Loucy (cell line): ENCODE measurements at regions not wholly inside any gene's neighbourhood (a gene's known extent, or its start where the extent isn't known, plus 50 kb on each side); places are given as distances from the start of the nearest gene placed in this dataset.

Source experiments
- H2AFZ ChIP-seq: fragments of 200-600 bp; sonication (generic); 2 replicates; pipeline ENCODE4 v1.6.0; 2016; ENCODE audit warnings: antibody characterized with exemption, mild to moderate bottlenecking, low read length, moderate library complexity
- H3F3A ChIP-seq: fragments of 200-600 bp; 2 replicates; pipeline ENCODE4 v1.6.0; 2016; ENCODE audit warnings: antibody characterized with exemption, low read depth, mild to moderate bottlenecking
- H3K27me3 ChIP-seq: fragments of 200-600 bp; sonication (generic); 2 replicates; pipeline ENCODE4 v1.6.1; 2014; ENCODE audit warnings: low read length, mild to moderate bottlenecking; ENCODE audit not compliant: insufficient read depth, poor library complexity, severe bottlenecking
- H3K36me3 ChIP-seq: fragments of 200-600 bp; sonication (generic); 2 replicates; pipeline ENCODE4 v1.6.1; 2016; ENCODE audit warnings: low read length; ENCODE audit not compliant: insufficient read depth
- H3K4me1 ChIP-seq: fragments of 200-600 bp; sonication (generic); 2 replicates; pipeline ENCODE4 v1.5.1; 2014; ENCODE audit warnings: low read length, mild to moderate bottlenecking; ENCODE audit not compliant: insufficient read depth, poor library complexity, severe bottlenecking
- H3K4me2 ChIP-seq: fragments of 200-600 bp; sonication (generic); 2 replicates; pipeline ENCODE4 v1.6.0; 2014; ENCODE audit warnings: antibody characterized with exemption, low read length, low read depth, mild to moderate bottlenecking; ENCODE audit not compliant: poor library complexity, severe bottlenecking
- H3K4me3 ChIP-seq: fragments of 200-600 bp; sonication (generic); 2 replicates; pipeline ENCODE4 v1.5.1; 2014; ENCODE audit warnings: low read length, mild to moderate bottlenecking, mixed read lengths; ENCODE audit not compliant: poor library complexity, severe bottlenecking
- H3K79me2 ChIP-seq: fragments of 200-600 bp; sonication (generic); 2 replicates; pipeline ENCODE4 v1.6.1; 2014; ENCODE audit warnings: low read length; ENCODE audit not compliant: insufficient read depth
- H3K9ac ChIP-seq: fragments of 200-600 bp; sonication (generic); 2 replicates; pipeline ENCODE4 v1.6.0; 2014; ENCODE audit warnings: mild to moderate bottlenecking, low read depth, low read length, moderate library complexity; ENCODE audit not compliant: poor library complexity, severe bottlenecking
- H3K9me2 ChIP-seq: fragments of 200-600 bp; sonication (generic); replicated peaks from 2 replicates; pipeline ENCODE4 v1.6.1; 2016; ENCODE audit warnings: low read depth, low read length, mixed read lengths
- H3K9me3 ChIP-seq: fragments of 200-600 bp; sonication (generic); 2 replicates; pipeline ENCODE4 v1.6.1; 2014; ENCODE audit warnings: mild to moderate bottlenecking, antibody characterized with exemption, low read length, low read depth; ENCODE audit not compliant: insufficient read depth
- H4K20me1 ChIP-seq: fragments of 200-600 bp; sonication (generic); 2 replicates; pipeline ENCODE4 v1.6.0; 2014; ENCODE audit warnings: antibody characterized with exemption, low read length, mild to moderate bottlenecking; ENCODE audit not compliant: insufficient read depth, poor library complexity, severe bottlenecking
- EZH2phosphoT487 ChIP-seq: fragments of 200-600 bp; IDR thresholded peaks from 2 replicates; pipeline ENCODE4 v1.6.1; 2018; ENCODE audit warnings: antibody characterized with exemption, mild to moderate bottlenecking, moderate library complexity, borderline replicate concordance
- TF ChIP-seq, protein P1 (sequence below): fragments of 200-600 bp; sonication (generic); conservative IDR thresholded peaks from 2 replicates; pipeline ENCODE4 v1.5.1; 2014; ENCODE audit warnings: mild to moderate bottlenecking, antibody characterized with exemption, low read length

DNA sequence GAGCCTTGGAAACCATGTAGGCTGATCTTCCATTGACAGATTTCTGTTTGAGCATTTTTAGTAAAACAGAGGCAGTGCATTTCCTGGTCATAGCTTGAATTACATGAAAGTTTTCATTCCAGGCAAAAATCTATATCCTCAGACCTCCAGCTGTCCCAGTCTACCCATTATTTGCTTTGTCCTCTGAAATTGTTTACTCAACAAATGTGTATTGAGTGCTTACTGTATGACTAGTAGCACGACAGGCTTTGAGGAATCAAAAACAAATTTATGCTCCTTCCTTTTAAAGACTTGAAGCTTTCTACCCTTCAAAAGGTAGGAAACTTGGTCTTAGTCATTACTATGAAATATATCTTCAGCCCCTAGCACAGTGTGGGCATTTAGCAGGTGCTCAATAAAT is 307.9 kb upstream of the IGFBP7 start:
- H3K9ac ChIP-seq = no peak overlapping the region
- no peak for TF ChIP-seq EZH2phosphoT487
- TF ChIP-seq, protein P1, sequence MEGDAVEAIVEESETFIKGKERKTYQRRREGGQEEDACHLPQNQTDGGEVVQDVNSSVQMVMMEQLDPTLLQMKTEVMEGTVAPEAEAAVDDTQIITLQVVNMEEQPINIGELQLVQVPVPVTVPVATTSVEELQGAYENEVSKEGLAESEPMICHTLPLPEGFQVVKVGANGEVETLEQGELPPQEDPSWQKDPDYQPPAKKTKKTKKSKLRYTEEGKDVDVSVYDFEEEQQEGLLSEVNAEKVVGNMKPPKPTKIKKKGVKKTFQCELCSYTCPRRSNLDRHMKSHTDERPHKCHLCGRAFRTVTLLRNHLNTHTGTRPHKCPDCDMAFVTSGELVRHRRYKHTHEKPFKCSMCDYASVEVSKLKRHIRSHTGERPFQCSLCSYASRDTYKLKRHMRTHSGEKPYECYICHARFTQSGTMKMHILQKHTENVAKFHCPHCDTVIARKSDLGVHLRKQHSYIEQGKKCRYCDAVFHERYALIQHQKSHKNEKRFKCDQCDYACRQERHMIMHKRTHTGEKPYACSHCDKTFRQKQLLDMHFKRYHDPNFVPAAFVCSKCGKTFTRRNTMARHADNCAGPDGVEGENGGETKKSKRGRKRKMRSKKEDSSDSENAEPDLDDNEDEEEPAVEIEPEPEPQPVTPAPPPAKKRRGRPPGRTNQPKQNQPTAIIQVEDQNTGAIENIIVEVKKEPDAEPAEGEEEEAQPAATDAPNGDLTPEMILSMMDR = no peak

GRCh38 chr4:57412259-57413054 is 302.3 kb upstream of the IGFBP7 start:
- H3K27me3 ChIP-seq = no peaks in the 10 kb centered on the region

More for the DNA sequence above, 307.9 kb upstream of the IGFBP7 start:
- Histone ChIP-seq H3K4me1 (no peaks in the 10 kb centered on the region), H3K4me2 (no peak overlapping the region), H3K36me3 (no peaks in the 10 kb centered on the region), H3K79me2 (no peaks in the 10 kb centered on the region), H3K4me3 (no peak overlapping the region), H4K20me1 (no peaks in the 10 kb centered on the region), H3K27me3 (no peaks in the 10 kb centered on the region), H3F3A (no peaks in the 10 kb centered on the region), H3K9me2 (no peaks in the 10 kb centered on the region), H2AFZ (no peak overlapping the region), H3K9me3 (no peaks in the 10 kb centered on the region)

GRCh38 chr4:57410331-57411052 is 300.3 kb upstream of the IGFBP7 start:
- no peaks in the 10 kb centered on the region for H3F3A ChIP-seq
- no peak overlapping the region for H2AFZ ChIP-seq
- no peaks in the 10 kb centered on the region for H3K9me3 ChIP-seq
- H3K9me2 ChIP-seq = no peaks in the 10 kb centered on the region
- no peak for TF ChIP-seq EZH2phosphoT487
- TF ChIP-seq, protein P1 = no peak
- H3K4me1 ChIP-seq = no peaks in the 10 kb centered on the region
- H4K20me1 ChIP-seq = no peaks in the 10 kb centered on the region
- no peaks in the 10 kb centered on the region for H3K36me3 ChIP-seq
- no peak overlapping the region for H3K4me3 ChIP-seq
- no peaks in the 10 kb centered on the region for H3K79me2 ChIP-seq
- no peaks in the 10 kb centered on the region for H3K27me3 ChIP-seq
- H3K4me2 ChIP-seq = no peak overlapping the region
- no peak overlapping the region for H3K9ac ChIP-seq

More at GRCh38 chr4:57412259-57413054, 302.3 kb upstream of the IGFBP7 start:
- Histone ChIP-seq H3K9me3 (no peaks in the 10 kb centered on the region), H3K9ac (no peak overlapping the region), H3K79me2 (no peaks in the 10 kb centered on the region), H3K9me2 (no peaks in the 10 kb centered on the region), H3K4me2 (no peak overlapping the region), H3K36me3 (no peaks in the 10 kb centered on the region), H3K4me3 (no peak overlapping the region), H4K20me1 (no peaks in the 10 kb centered on the region), H2AFZ (no peak overlapping the region), H3F3A (no peaks in the 10 kb centered on the region), H3K4me1 (no peaks in the 10 kb centered on the region)
- TF ChIP-seq, protein P1 = no peak
